SK-N-SH (cell line): ENCODE measurements at regions not wholly inside any gene's neighbourhood (a gene's known extent, or its start where the extent isn't known, plus 50 kb on each side); places are given as distances from the start of the nearest gene placed in this dataset.

Experiments used
- CTCF ChIA-PET: fragments of 300-600, 350-600 bp; formaldehyde crosslinking; extraction: SDS; loops from one replicate; lab custom pipeline; 2021; lab: Yijun Ruan, JAX
- POLR2A ChIA-PET: fragments of 350-600 bp; sonication (Branson Sonifier 250); formaldehyde crosslinking; extraction: SDS; loops from one replicate; lab custom pipeline; 2020; ENCODE audit warnings: antibody characterized with exemption, inconsistent platforms; lab: Yijun Ruan, JAX
- DNase-seq: peaks from one replicate; pipeline ENCODE4 v3.0.0; 2012
- H2AFZ ChIP-seq: fragments of 200-600 bp; sonication (generic); 2 replicates; pipeline ENCODE4 v1.8.1; 2016; ENCODE audit warnings: antibody characterized with exemption, mild to moderate bottlenecking, low read depth
- H3F3A ChIP-seq: fragments of 200-600 bp; sonication (generic); replicated peaks from 2 replicates; pipeline ENCODE3; 2016; ENCODE audit warnings: antibody characterized with exemption, mild to moderate bottlenecking; ENCODE audit not compliant: insufficient read depth
- H3K27ac ChIP-seq, 2 experiments: fragments of 200-500 bp in 1 of 2; fragments of 200-600 bp in 1 of 2; sonication (Bioruptor generic) in 1 of 2; sonication (generic), shearing (Covaris generic) in 1 of 2; 2 replicates each; pipeline versions ENCODE4 v1.5.1 to v1.6.1; 2014 to 2016; ENCODE audit warnings: low read depth in 2 of 2, inconsistent platforms in 1 of 2, low read length in 1 of 2, mild to moderate bottlenecking in 1 of 2, mixed read lengths in 1 of 2
- H3K27me3 ChIP-seq: fragments of 200-600 bp; sonication (generic), shearing (Covaris generic); 2 replicates; pipeline ENCODE4 v1.6.1; 2016; ENCODE audit warnings: mixed run types; ENCODE audit not compliant: insufficient read depth
- H3K36me3 ChIP-seq, 2 experiments: fragments of 200-500 bp in 1 of 2; fragments of 200-600 bp in 1 of 2; sonication (Bioruptor generic) in 1 of 2; sonication (generic) in 1 of 2; replicated peaks in 1 of 2; 2 replicates each; pipeline versions ENCODE3 to v1.5.1; 2014 to 2016; ENCODE audit warnings: low read length in 1 of 2, mild to moderate bottlenecking in 1 of 2; ENCODE audit not compliant: insufficient read depth in 2 of 2, control insufficient read depth in 1 of 2
- H3K4me1 ChIP-seq, 2 experiments: fragments of 200-500 bp in 1 of 2; fragments of 200-600 bp in 1 of 2; sonication (Bioruptor generic) in 1 of 2; sonication (generic), shearing (Covaris generic) in 1 of 2; 2 replicates each; pipeline versions ENCODE4 v1.5.1 to v1.6.1; 2014 to 2016; ENCODE audit warnings: low read depth in 1 of 2, low read length in 1 of 2, mixed run types in 1 of 2; ENCODE audit not compliant: insufficient read depth in 2 of 2, control insufficient read depth in 1 of 2
- H3K4me2 ChIP-seq: fragments of 200-600 bp; sonication (generic), shearing (Covaris generic); 2 replicates; pipeline ENCODE4 v1.6.1; 2017; ENCODE audit warnings: mixed run types
- H3K4me3 ChIP-seq, 2 experiments: fragments of 200-500 bp in 1 of 2; fragments of 200-600 bp in 1 of 2; sonication (Bioruptor generic) in 1 of 2; sonication (generic), shearing (Covaris generic) in 1 of 2; 2 replicates each; pipeline versions ENCODE4 v1.5.1 to v1.8.1; 2014 to 2016; ENCODE audit warnings: low read depth in 2 of 2, inconsistent platforms in 1 of 2, low read length in 1 of 2, mild to moderate bottlenecking in 1 of 2, mixed read lengths in 1 of 2, moderate library complexity in 1 of 2
- H3K79me2 ChIP-seq: fragments of 200-600 bp; sonication (generic); 2 replicates; pipeline ENCODE4 v1.8.1; 2017; ENCODE audit warnings: mild to moderate bottlenecking; ENCODE audit not compliant: insufficient read depth
- H3K9ac ChIP-seq: fragments of 200-600 bp; sonication (generic); 2 replicates; pipeline ENCODE4 v1.6.1; 2017; ENCODE audit warnings: mixed run types
- H3K9me2 ChIP-seq: fragments of 200-600 bp; sonication (generic); 2 replicates; pipeline ENCODE4 v1.6.1; 2017; ENCODE audit warnings: mixed run types
- H3K9me3 ChIP-seq: fragments of 200-600 bp; sonication (generic); 2 replicates; pipeline ENCODE4 v1.6.1; 2017; ENCODE audit warnings: mixed run types, mild to moderate bottlenecking, moderate library complexity
- H4K20me1 ChIP-seq: fragments of 200-600 bp; sonication (generic); 2 replicates; pipeline ENCODE4 v1.6.1; 2017; ENCODE audit warnings: mild to moderate bottlenecking, mixed run types; ENCODE audit not compliant: insufficient read depth
- EP300 ChIP-seq, 2 experiments: IDR thresholded peaks; 2 replicates each; pipeline versions ENCODE4 v1.4.0 to v1.6.1; 2012; ENCODE audit warnings: borderline replicate concordance in 1 of 2, low read depth in 1 of 2, low read length in 1 of 2
- FOXJ3 ChIP-seq: sonication (generic); formaldehyde crosslinking; IDR thresholded peaks from 2 replicates; pipeline ENCODE4 v1.5.1; 2020; ENCODE audit warnings: mild to moderate bottlenecking, missing genetic modification reagents
- GABPA ChIP-seq: IDR thresholded peaks from 2 replicates; pipeline ENCODE4 v1.4.0; 2012; ENCODE audit warnings: low read depth, mild to moderate bottlenecking
- MEF2A ChIP-seq: IDR thresholded peaks from 2 replicates; pipeline ENCODE4 v1.4.0; 2012; ENCODE audit warnings: low read depth, borderline replicate concordance
- MXI1 ChIP-seq: IDR thresholded peaks from 2 replicates; pipeline ENCODE4 v1.6.1; 2012; ENCODE audit warnings: mild to moderate bottlenecking, low read depth, low read length, improper control_type of control experiment
- NFIC ChIP-seq: IDR thresholded peaks from 2 replicates; pipeline ENCODE4 v1.4.0; 2012; ENCODE audit warnings: borderline replicate concordance
- RAD21 ChIP-seq: IDR thresholded peaks from 2 replicates; pipeline ENCODE4 v1.6.1; 2012; ENCODE audit warnings: mild to moderate bottlenecking, low read length
- RCOR1 ChIP-seq: fragments of 150-350 bp; IDR thresholded peaks from 2 replicates; pipeline ENCODE4 v1.6.1; 2017; ENCODE audit warnings: antibody characterized with exemption, low read length
- RXRA ChIP-seq: IDR thresholded peaks from 2 replicates; pipeline ENCODE4 v1.4.0; 2012; ENCODE audit warnings: low read depth, mild to moderate bottlenecking, borderline replicate concordance
- SMC3 ChIP-seq: IDR thresholded peaks from 2 replicates; pipeline ENCODE4 v1.6.1; 2012; ENCODE audit warnings: low read depth, low read length, improper control_type of control experiment
- TCF12 ChIP-seq: IDR thresholded peaks from 2 replicates; pipeline ENCODE4 v1.4.0; 2012
- TEAD4 ChIP-seq: IDR thresholded peaks from 2 replicates; pipeline ENCODE4 v1.4.0; 2012; ENCODE audit warnings: mild to moderate bottlenecking, borderline replicate concordance; ENCODE audit not compliant: insufficient read depth
- WGBS: methylation state at CpG from one replicate; pipeline ENCODE4 v1.1.6; 2017; ENCODE audit warnings: low lambda C conversion rate; 5-methylcytosine and 5-hydroxymethylcytosine counted together
- TF ChIP-seq, protein P1 (sequence below): fragments of 150-350 bp; IDR thresholded peaks from 2 replicates; pipeline ENCODE4 v1.6.1; 2017; ENCODE audit warnings: antibody characterized with exemption, low read length, low read depth, borderline replicate concordance
- TF ChIP-seq, protein P2 (sequence below): IDR thresholded peaks from 2 replicates; pipeline ENCODE4; 2012
- TF ChIP-seq, protein P3 (sequence below): fragments of 150-350 bp; IDR thresholded peaks from 2 replicates; pipeline ENCODE4 v1.6.1; 2016; ENCODE audit warnings: mild to moderate bottlenecking, low read depth, low read length
- TF ChIP-seq, protein P4 (sequence below): fragments of 200-600 bp; sonication (generic); IDR thresholded peaks from 2 replicates; pipeline ENCODE4 v1.6.1; 2017; ENCODE audit warnings: antibody characterized with exemption, mild to moderate bottlenecking, moderate library complexity
- TF ChIP-seq, protein P5 (sequence below): IDR thresholded peaks from 2 replicates; pipeline ENCODE4 v1.4.0; 2012; ENCODE audit warnings: low read depth
- TF ChIP-seq, protein P6 (sequence below): IDR thresholded peaks from 2 replicates; pipeline ENCODE4 v1.4.0; 2012; ENCODE audit warnings: low read depth, borderline replicate concordance
- TF ChIP-seq, protein P7 (sequence below): IDR thresholded peaks from 2 replicates; pipeline ENCODE4 v1.6.1; 2012; ENCODE audit warnings: mild to moderate bottlenecking, low read depth, low read length, moderate library complexity

DNA sequence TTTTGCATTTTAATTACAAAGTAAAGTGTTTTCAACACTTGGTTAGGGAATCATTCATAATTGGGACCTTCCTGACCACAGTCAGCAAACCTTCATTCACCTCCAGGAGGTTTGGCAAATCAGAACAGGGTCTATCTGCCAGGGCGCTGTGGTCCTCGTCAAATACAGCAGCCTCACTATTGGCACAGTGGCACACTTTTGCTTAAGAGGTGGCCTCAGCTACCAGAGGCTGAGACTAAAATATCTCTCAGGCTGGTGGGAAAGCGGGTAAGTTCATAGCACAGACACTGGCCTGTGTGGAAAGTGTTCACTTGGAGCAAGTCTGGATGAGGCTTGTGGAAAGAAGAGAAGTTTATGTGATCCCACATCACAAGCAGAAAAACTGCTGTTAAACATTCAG, 268.6 kb upstream of the DAPK1 start:
- POLR2A ChIA-PET = no interaction called here
- Histone ChIP-seq H3K27me3 (no peaks in the 10 kb centered on the region), H3K4me2 (no peak overlapping the region), H3K27ac (no peak overlapping the region), H3K4me1 (no peaks in the 10 kb centered on the region), H2AFZ (no peak overlapping the region), H3K9ac (no peak overlapping the region), H3K4me3 (no peak overlapping the region), H3K9me3 (no peaks in the 10 kb centered on the region), H3K79me2 (no peaks in the 10 kb centered on the region), H4K20me1 (no peaks in the 10 kb centered on the region), H3K9me2 (no peaks in the 10 kb centered on the region), H3F3A (no peaks in the 10 kb centered on the region), H3K36me3 (no peaks in the 10 kb centered on the region)
- TF ChIP-seq TCF12 = no peak
- TF ChIP-seq, protein P1, sequence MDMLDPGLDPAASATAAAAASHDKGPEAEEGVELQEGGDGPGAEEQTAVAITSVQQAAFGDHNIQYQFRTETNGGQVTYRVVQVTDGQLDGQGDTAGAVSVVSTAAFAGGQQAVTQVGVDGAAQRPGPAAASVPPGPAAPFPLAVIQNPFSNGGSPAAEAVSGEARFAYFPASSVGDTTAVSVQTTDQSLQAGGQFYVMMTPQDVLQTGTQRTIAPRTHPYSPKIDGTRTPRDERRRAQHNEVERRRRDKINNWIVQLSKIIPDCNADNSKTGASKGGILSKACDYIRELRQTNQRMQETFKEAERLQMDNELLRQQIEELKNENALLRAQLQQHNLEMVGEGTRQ = no peak
- TF ChIP-seq FOXJ3 (CRISPR knock-in tag) = no peak
- TF ChIP-seq, protein P2, sequence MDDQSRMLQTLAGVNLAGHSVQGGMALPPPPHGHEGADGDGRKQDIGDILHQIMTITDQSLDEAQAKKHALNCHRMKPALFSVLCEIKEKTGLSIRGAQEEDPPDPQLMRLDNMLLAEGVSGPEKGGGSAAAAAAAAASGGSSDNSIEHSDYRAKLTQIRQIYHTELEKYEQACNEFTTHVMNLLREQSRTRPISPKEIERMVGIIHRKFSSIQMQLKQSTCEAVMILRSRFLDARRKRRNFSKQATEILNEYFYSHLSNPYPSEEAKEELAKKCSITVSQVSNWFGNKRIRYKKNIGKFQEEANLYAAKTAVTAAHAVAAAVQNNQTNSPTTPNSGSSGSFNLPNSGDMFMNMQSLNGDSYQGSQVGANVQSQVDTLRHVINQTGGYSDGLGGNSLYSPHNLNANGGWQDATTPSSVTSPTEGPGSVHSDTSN = no peak
- TF ChIP-seq, protein P3, sequence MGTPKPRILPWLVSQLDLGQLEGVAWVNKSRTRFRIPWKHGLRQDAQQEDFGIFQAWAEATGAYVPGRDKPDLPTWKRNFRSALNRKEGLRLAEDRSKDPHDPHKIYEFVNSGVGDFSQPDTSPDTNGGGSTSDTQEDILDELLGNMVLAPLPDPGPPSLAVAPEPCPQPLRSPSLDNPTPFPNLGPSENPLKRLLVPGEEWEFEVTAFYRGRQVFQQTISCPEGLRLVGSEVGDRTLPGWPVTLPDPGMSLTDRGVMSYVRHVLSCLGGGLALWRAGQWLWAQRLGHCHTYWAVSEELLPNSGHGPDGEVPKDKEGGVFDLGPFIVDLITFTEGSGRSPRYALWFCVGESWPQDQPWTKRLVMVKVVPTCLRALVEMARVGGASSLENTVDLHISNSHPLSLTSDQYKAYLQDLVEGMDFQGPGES = no peak
- CTCF ChIA-PET = interaction anchor here (1.5 kb wide), 1 partner anchor 14 kb away, joined by 3 read pairs; no protein-coding TSS in a partner anchor
- DNase-seq = no peak
- 57% methylated on average over 3 of the region's 3 CpGs for WGBS

DNA sequence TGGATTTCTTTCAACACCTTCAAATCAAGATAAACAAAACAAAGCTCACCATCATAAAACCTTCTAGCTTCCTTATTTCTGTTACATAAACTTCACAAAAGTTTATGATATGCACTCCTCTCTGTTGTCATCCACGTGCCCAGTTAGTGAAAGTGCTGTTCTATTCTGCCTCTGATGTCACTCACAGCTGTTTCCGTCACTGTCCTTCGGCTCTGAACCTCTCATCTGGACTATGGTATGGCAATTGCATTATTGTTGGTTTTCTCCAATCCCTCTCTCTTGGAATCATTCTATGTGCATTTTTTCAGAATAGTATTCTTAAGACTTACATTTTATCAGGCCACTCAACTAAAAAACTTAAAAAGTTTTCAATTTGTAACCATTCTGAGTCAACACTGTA, 264.2 kb upstream of the DAPK1 start:
- no peaks in the 10 kb centered on the region for H3F3A ChIP-seq
- no peak overlapping the region for H3K27ac ChIP-seq
- no peaks in the 10 kb centered on the region for H3K79me2 ChIP-seq
- 75% methylated on average over 3 of the region's 3 CpGs for WGBS
- no peak for DNase-seq
- H3K4me1 ChIP-seq = no peaks in the 10 kb centered on the region; a peak in 1 of 4 replicates
- H3K9ac ChIP-seq = no peak overlapping the region
- ChIA-PET POLR2A (interaction anchor here (0.6 kb wide), 1 partner anchor 151 kb away, joined by 4 read pairs; no protein-coding TSS in a partner anchor), CTCF (no interaction called here)
- no peaks in the 10 kb centered on the region for H3K36me3 ChIP-seq
- TF ChIP-seq RXRA = no peak
- TF ChIP-seq, protein P4, sequence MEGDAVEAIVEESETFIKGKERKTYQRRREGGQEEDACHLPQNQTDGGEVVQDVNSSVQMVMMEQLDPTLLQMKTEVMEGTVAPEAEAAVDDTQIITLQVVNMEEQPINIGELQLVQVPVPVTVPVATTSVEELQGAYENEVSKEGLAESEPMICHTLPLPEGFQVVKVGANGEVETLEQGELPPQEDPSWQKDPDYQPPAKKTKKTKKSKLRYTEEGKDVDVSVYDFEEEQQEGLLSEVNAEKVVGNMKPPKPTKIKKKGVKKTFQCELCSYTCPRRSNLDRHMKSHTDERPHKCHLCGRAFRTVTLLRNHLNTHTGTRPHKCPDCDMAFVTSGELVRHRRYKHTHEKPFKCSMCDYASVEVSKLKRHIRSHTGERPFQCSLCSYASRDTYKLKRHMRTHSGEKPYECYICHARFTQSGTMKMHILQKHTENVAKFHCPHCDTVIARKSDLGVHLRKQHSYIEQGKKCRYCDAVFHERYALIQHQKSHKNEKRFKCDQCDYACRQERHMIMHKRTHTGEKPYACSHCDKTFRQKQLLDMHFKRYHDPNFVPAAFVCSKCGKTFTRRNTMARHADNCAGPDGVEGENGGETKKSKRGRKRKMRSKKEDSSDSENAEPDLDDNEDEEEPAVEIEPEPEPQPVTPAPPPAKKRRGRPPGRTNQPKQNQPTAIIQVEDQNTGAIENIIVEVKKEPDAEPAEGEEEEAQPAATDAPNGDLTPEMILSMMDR = no peak
- TF ChIP-seq GABPA = no peak
- TF ChIP-seq NFIC = no peak
- TF ChIP-seq, protein P5, sequence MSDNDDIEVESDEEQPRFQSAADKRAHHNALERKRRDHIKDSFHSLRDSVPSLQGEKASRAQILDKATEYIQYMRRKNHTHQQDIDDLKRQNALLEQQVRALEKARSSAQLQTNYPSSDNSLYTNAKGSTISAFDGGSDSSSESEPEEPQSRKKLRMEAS = no peak
- TF ChIP-seq TEAD4 = no peak
- no peak for TF ChIP-seq SMC3
- no peak for TF ChIP-seq EP300 (IDR thresholded peaks at IDR 0.05; ENCODE audit: borderline replicate concordance in 1 of 2, low read depth in 1 of 2, low read length in 1 of 2)
- TF ChIP-seq, protein P6, sequence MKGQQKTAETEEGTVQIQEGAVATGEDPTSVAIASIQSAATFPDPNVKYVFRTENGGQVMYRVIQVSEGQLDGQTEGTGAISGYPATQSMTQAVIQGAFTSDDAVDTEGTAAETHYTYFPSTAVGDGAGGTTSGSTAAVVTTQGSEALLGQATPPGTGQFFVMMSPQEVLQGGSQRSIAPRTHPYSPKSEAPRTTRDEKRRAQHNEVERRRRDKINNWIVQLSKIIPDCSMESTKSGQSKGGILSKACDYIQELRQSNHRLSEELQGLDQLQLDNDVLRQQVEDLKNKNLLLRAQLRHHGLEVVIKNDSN = no peak
- TF ChIP-seq RAD21 = no peak
- no peak for TF ChIP-seq MXI1
- no peak for TF ChIP-seq RCOR1
- no peak for TF ChIP-seq MEF2A
- TF ChIP-seq, protein P7, sequence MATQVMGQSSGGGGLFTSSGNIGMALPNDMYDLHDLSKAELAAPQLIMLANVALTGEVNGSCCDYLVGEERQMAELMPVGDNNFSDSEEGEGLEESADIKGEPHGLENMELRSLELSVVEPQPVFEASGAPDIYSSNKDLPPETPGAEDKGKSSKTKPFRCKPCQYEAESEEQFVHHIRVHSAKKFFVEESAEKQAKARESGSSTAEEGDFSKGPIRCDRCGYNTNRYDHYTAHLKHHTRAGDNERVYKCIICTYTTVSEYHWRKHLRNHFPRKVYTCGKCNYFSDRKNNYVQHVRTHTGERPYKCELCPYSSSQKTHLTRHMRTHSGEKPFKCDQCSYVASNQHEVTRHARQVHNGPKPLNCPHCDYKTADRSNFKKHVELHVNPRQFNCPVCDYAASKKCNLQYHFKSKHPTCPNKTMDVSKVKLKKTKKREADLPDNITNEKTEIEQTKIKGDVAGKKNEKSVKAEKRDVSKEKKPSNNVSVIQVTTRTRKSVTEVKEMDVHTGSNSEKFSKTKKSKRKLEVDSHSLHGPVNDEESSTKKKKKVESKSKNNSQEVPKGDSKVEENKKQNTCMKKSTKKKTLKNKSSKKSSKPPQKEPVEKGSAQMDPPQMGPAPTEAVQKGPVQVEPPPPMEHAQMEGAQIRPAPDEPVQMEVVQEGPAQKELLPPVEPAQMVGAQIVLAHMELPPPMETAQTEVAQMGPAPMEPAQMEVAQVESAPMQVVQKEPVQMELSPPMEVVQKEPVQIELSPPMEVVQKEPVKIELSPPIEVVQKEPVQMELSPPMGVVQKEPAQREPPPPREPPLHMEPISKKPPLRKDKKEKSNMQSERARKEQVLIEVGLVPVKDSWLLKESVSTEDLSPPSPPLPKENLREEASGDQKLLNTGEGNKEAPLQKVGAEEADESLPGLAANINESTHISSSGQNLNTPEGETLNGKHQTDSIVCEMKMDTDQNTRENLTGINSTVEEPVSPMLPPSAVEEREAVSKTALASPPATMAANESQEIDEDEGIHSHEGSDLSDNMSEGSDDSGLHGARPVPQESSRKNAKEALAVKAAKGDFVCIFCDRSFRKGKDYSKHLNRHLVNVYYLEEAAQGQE = no peak
- H4K20me1 ChIP-seq = no peaks in the 10 kb centered on the region
- no peaks in the 10 kb centered on the region for H3K27me3 ChIP-seq
- H3K4me3 ChIP-seq = no peak overlapping the region
- H2AFZ ChIP-seq = no peak overlapping the region
- H3K9me3 ChIP-seq = no peaks in the 10 kb centered on the region
- H3K9me2 ChIP-seq = no peaks in the 10 kb centered on the region
- H3K4me2 ChIP-seq = no peak overlapping the region
